ENCODE measurements at regions not wholly inside any gene's neighbourhood (a gene's known extent, or its start where the extent isn't known, plus 50 kb on each side); places are given as distances from the start of the nearest gene placed in this dataset.

- no peak for TF ChIP-seq CTCF (IDR thresholded peaks at IDR 0.05; ENCODE audit: extremely low read depth in 1 of 2, insufficient read depth in 1 of 2, low read depth in 1 of 2, low read length in 2 of 2)
- no peak for TF ChIP-seq MAX (IDR thresholded peaks at IDR 0.05; ENCODE audit: insufficient read depth, insufficient read length)
- TF ChIP-seq POLR2AphosphoS5 (IDR thresholded peaks at IDR 0.05; ENCODE audit: insufficient read depth, low read depth, low read length): no peak
- TF ChIP-seq POLR2A (IDR thresholded peaks at IDR 0.05; ENCODE audit: low read depth, low read length): no peak
- no peak for TF ChIP-seq MYC (IDR thresholded peaks at IDR 0.05; ENCODE audit: low read depth, low read length)
Observed at GRCh38 chr2:121004950-121005349, 269.3 kb downstream of the GLI2 start.
